ENCODE measurements at regions not wholly inside any gene's neighbourhood (a gene's known extent, or its start where the extent isn't known, plus 50 kb on each side); places are given as distances from the start of the nearest gene placed in this dataset.

DNA sequence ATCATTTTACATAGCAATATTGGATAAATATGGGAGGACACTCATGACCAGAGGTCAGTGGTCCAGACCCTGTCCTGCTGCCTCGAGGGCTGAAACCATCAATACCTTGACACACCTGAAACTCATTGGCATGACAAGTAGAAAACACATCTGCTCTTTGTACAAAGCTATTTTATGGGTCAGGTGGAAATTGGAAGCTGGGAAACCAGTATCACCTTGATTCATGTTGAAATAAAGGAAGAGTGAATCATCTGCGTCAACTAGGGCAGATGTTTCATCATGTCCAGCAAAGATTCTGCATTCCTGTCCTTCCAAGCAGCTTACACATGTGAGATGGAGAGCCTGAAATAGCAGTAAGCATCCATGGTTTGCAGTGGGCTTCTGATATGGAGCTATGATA lies 80.0 kb upstream of the ERBB4 start:
- no peak for DNase-seq (ENCODE audit: low spot score)

GRCh38 chr2:212610872-212611425 lies 72.3 kb upstream of the ERBB4 start:
- no peak for DNase-seq (ENCODE audit: low spot score)

DNA sequence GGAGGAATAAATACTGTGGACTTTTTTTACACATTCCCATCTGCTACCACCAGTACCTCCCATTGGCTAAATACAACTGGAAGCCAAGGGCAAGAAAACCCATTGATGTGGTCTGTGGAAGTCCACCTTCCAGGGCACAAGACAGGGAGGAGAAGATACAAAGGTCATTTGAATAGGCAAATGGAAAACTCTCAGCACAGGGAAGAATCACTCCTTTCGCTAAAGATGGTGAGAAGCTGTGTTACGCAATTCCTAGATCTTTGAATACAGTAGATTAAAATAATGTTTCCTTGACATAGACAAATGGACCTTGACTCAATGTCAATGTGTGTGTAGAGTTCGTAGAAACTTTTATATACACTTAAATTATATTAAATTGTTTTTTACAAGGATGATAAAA lies 70.9 kb upstream of the ERBB4 start:
- DNase-seq (ENCODE audit: low spot score) = no peak

GRCh38 chr2:212607080-212607479 lies 68.5 kb upstream of the ERBB4 start:
- DNase-seq (ENCODE audit: low spot score) = no peak

- no peak for DNase-seq (ENCODE audit: low spot score)
These were observed 67.6 kb upstream of the ERBB4 start for GRCh38 chr2:212606232-212606631.

GRCh38 chr2:212596688-212597087 lies 58.1 kb upstream of the ERBB4 start:
- DNase-seq (ENCODE audit: low spot score) = no peak

DNA sequence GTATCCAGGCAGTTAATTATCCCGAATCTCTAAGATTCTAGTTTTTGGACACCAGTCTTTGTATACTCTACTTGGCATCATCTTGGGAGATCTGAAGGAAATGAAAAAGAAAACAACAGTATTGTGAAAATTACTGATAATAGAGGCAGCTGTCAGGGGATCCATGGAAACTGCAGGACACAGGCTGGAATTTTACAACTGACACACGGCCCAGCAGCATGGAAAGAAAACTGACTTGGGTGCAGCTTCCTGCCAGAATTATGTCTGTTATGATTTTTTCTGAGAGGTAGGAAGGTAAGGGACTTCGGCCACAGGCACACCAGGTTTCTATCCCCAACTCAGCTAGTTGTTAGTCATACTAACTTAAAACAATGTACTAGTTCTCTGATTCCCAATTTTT lies 57.7 kb upstream of the ERBB4 start:
- DNase-seq (ENCODE audit: low spot score) = no peak

DNA sequence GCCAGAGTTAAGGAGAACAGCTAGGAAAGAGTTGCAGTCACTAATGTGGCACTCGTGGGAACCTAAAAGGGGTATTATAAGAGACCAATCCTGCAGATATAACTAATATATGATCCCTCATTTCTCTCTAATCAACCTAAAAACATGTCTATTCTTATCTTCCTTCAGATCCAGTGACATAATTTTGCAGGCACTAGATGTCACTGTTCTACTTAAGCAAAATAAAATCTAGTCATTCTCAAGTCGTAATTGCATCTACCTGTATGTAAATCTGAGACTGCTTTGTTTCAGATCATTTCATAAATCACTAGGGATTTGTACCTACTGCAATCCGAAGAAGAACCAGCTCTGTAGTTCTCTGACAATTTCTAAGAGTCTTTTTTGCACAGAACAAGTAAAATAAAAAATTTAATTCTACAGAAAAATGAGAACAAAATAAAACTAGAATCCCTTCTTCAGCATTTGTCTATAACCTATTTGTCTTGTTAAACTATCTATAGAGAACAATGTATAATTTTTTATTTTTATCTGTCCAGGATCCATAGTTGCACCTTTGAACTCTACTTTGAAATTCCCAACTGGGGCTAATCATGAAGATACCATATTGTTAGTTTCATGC lies 56.5 kb upstream of the ERBB4 start:
- peak; percentile 25 for DNase-seq (ENCODE audit: low spot score)

DNA sequence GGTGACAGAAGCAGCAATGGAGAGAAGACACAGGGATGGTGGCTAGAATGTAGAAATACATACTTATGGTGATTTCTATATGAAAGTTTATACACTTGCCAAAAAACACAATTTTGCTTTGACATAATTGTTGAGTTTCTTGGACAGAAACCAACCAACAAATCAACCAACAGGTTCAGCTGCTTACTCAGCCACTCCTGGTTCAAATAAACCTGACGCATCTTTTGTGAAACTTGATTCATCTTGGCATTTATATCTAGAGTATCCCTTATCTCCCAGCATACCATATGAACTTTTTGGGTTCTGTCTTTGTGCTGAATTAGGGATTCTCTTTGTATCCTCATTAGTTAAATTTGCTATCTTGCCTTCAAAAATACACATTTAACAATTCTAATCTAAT lies 54.1 kb upstream of the ERBB4 start:
- no peak for DNase-seq (ENCODE audit: low spot score)

Measured in A172 (cell line).